IMR-90 (cell line): ENCODE measurements at regions not wholly inside any gene's neighbourhood (a gene's known extent, or its start where the extent isn't known, plus 50 kb on each side); places are given as distances from the start of the nearest gene placed in this dataset.

Experiments
- ATAC-seq: fragments of 200-7000 bp; cut with Tn5 transposase; 2 replicates; pipeline ENCODE4 v1.9.1; 2020; ENCODE audit warnings: low read depth, mild to moderate bottlenecking, moderate library complexity
- BruUV-seq: library from RNA; stranded (reverse); fragments of 400-500 nt; replicated peaks from 2 replicates; lab custom pipeline; 2021; lab: Mats Ljungman, UMichigan
- CTCF ChIA-PET: fragments of 300-600 bp; formaldehyde crosslinking; extraction: SDS; loops from one replicate; lab custom pipeline; 2021; ENCODE audit warnings: antibody characterized with exemption; lab: Yijun Ruan, JAX
- POLR2A ChIA-PET: fragments of 300-600 bp; sonication (Branson Sonifier 250); formaldehyde crosslinking; loops from one replicate; lab custom pipeline; 2022; ENCODE audit warnings: antibody characterized with exemption; ENCODE audit not compliant: unreplicated experiment; lab: Charles Lee
- DNase-seq: peaks from one replicate; pipeline ENCODE4 v3.0.0; 2013
- H2AFZ ChIP-seq: replicated peaks from 2 replicates; pipeline ENCODE3; 2013; ENCODE audit warnings: low read length, mild to moderate bottlenecking; ENCODE audit not compliant: poor library complexity
- H2AK5ac ChIP-seq: 2 replicates; pipeline ENCODE4 v1.6.1; 2013; ENCODE audit warnings: low read depth, low read length, inconsistent platforms
- H2AK9ac ChIP-seq: replicated peaks from 2 replicates; pipeline ENCODE3; 2013; ENCODE audit warnings: mild to moderate bottlenecking, low read depth, low read length, moderate library complexity; ENCODE audit not compliant: poor library complexity
- H2BK120ac ChIP-seq: 2 replicates; pipeline ENCODE4 v1.6.1; 2013; ENCODE audit warnings: low read depth, low read length, inconsistent platforms
- H2BK15ac ChIP-seq: 3 replicates; pipeline ENCODE4 v1.6.1; 2013; ENCODE audit warnings: low read depth, low read length, inconsistent platforms
- H2BK20ac ChIP-seq: 2 replicates; pipeline ENCODE4 v1.6.1; 2013; ENCODE audit warnings: low read depth, mild to moderate bottlenecking, inconsistent platforms, low read length, moderate library complexity
- H2BK5ac ChIP-seq: 2 replicates; pipeline ENCODE4 v1.6.1; 2013; ENCODE audit warnings: mild to moderate bottlenecking, low read depth, low read length, inconsistent platforms; ENCODE audit not compliant: poor library complexity, severe bottlenecking
- H3K14ac ChIP-seq: replicated peaks from 2 replicates; pipeline ENCODE4 v1.6.1; 2013; ENCODE audit warnings: low read depth, low read length, inconsistent platforms
- H3K18ac ChIP-seq: 2 replicates; pipeline ENCODE4 v1.6.1; 2013; ENCODE audit warnings: low read depth, low read length, control low read depth
- H3K23ac ChIP-seq: 2 replicates; pipeline ENCODE4 v1.6.1; 2013; ENCODE audit warnings: low read depth, low read length, inconsistent platforms
- H3K27ac ChIP-seq: 2 replicates; pipeline ENCODE4 v1.5.1; 2013; ENCODE audit warnings: mild to moderate bottlenecking, control low read depth, low read length; ENCODE audit not compliant: insufficient read depth
- H3K27me3 ChIP-seq: 2 replicates; pipeline ENCODE4 v1.6.1; 2013; ENCODE audit warnings: low read length; ENCODE audit not compliant: control insufficient read depth, insufficient read depth
- H3K36me3 ChIP-seq: 2 replicates; pipeline ENCODE4 v1.6.1; 2013; ENCODE audit warnings: low read length, mixed read lengths; ENCODE audit not compliant: control insufficient read depth, insufficient read depth
- H3K4ac ChIP-seq: 2 replicates; pipeline ENCODE4 v1.6.1; 2013; ENCODE audit warnings: low read depth, low read length, inconsistent platforms
- H3K4me1 ChIP-seq: 2 replicates; pipeline ENCODE4 v1.6.1; 2013; ENCODE audit warnings: low read length, mixed read lengths; ENCODE audit not compliant: control insufficient read depth, insufficient read depth
- H3K4me2 ChIP-seq: 2 replicates; pipeline ENCODE4 v1.6.1; 2013; ENCODE audit warnings: low read depth, mild to moderate bottlenecking, control low read depth, low read length, moderate library complexity
- H3K4me3 ChIP-seq: 2 replicates; pipeline ENCODE4 v1.5.1; 2013; ENCODE audit warnings: low read depth, mild to moderate bottlenecking, control low read depth, low read length, moderate library complexity; ENCODE audit not compliant: insufficient read depth
- H3K56ac ChIP-seq: 2 replicates; pipeline ENCODE4 v1.6.1; 2013; ENCODE audit warnings: low read length, inconsistent platforms; ENCODE audit not compliant: insufficient read depth; ENCODE audit errors: extremely low read depth
- H3K79me1 ChIP-seq, 2 experiments: 2 replicates each; pipeline ENCODE4 v1.6.1; 2013; ENCODE audit warnings: low read length in 2 of 2, inconsistent platforms in 1 of 2, low read depth in 1 of 2
- H3K9ac ChIP-seq: 2 replicates; pipeline ENCODE4 v1.6.1; 2013; ENCODE audit warnings: low read depth, low read length, control low read depth
- H3K9me1 ChIP-seq: 2 replicates; pipeline ENCODE4 v1.6.1; 2013; ENCODE audit warnings: low read length, inconsistent platforms; ENCODE audit not compliant: insufficient read depth
- H3K9me3 ChIP-seq: 2 replicates; pipeline ENCODE4 v1.6.1; 2013; ENCODE audit warnings: low read length; ENCODE audit not compliant: control insufficient read depth, insufficient read depth
- H4K20me1 ChIP-seq: 2 replicates; pipeline ENCODE4 v1.6.1; 2013; ENCODE audit warnings: low read length, inconsistent platforms; ENCODE audit not compliant: insufficient read depth
- H4K5ac ChIP-seq: 2 replicates; pipeline ENCODE4 v1.6.1; 2013; ENCODE audit warnings: mild to moderate bottlenecking, low read depth, low read length, control low read depth
- H4K8ac ChIP-seq, 2 experiments: 2 replicates each; pipeline ENCODE4 v1.6.1; 2013; ENCODE audit warnings: low read depth in 2 of 2, low read length in 2 of 2, control low read depth in 1 of 2, inconsistent platforms in 1 of 2
- H4K91ac ChIP-seq: 2 replicates; pipeline ENCODE4 v1.6.1; 2013; ENCODE audit warnings: low read depth, low read length, inconsistent platforms; ENCODE audit not compliant: insufficient read depth
- CEBPB ChIP-seq: IDR thresholded peaks from 2 replicates; pipeline ENCODE4 v1.6.1; 2012; ENCODE audit warnings: low read depth, low read length, improper control_type of control experiment
- CHD1 ChIP-seq: IDR thresholded peaks from 2 replicates; pipeline ENCODE4 v1.6.1; 2012; ENCODE audit warnings: low read depth, low read length, improper control_type of control experiment
- MAFK ChIP-seq: IDR thresholded peaks from 2 replicates; pipeline ENCODE4 v1.6.1; 2012; ENCODE audit warnings: low read depth, low read length, improper control_type of control experiment
- NFE2L2 ChIP-seq: fragments of 150-350 bp; IDR thresholded peaks from 2 replicates; pipeline ENCODE4 v1.6.1; 2016; ENCODE audit warnings: low read depth, mild to moderate bottlenecking, low read length
- WGBS, 2 experiments: methylation state at CpG; one replicate each; pipeline versions ENCODE4 v1.1.5 to v1.1.7; 2013; ENCODE audit warnings: missing lambda C conversion rate in 2 of 2; ENCODE audit not compliant: insufficient read length in 1 of 2; ENCODE audit errors: extremely low coverage in 2 of 2; 5-methylcytosine and 5-hydroxymethylcytosine counted together
- dilution Hi-C: fragments of 300-500 bp; cut with HindIII; formaldehyde crosslinking; loops from one replicate; pipeline ENCODE4 v1.14.3; 2018; ENCODE audit warnings: low sequenced_read_pairs; ENCODE audit not compliant: unreplicated experiment
- in situ Hi-C: fragments of 300-500 bp; cut with MboI; formaldehyde crosslinking; loops from 3 replicates; pipeline ENCODE4 v1.14.3; 2019; ENCODE audit warnings: low sequenced_read_pairs, inconsistent platforms, mixed read lengths
- intact Hi-C: fragments of 100-400 bp; cut with micrococcal nuclease; formaldehyde crosslinking; loops from 2 replicates; pipeline ENCODE4 v1.10.0; 2022
- TF ChIP-seq, protein P1 (sequence below): conservative IDR thresholded peaks from 2 replicates; pipeline ENCODE4 v1.5.1; 2012; ENCODE audit warnings: mild to moderate bottlenecking, low read depth, low read length, improper control_type of control experiment

DNA sequence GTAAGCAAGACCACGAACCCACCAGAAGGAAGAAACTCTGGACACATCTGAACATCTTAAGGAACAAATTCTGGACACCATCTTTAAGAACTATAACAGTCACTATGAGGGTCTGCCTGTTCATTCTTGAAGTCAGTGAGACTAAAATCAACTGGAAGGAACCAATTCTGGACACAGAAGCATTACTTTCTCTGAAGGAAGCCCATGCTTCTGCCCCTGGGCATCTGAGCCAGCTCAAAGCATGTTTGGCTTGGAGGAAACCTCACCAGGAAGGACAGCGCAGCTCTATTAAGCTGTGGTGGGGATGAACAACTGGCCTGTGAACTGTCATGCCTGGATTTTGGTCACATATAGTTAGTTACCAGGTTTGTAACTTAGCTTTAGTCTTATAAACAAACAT, 132.4 kb upstream of the GDF10 start:
- Histone ChIP-seq H4K91ac (peak overlapping the region; percentile 85), H3K9me1 (peaks cover 18% of the 10 kb centered on the region), H4K5ac (peak overlapping the region; percentile 89), H2BK5ac (peak overlapping the region; percentile 97), H3K79me1 (peaks cover 0 to 10% of the 10 kb centered on the region in 2 experiments; a peak in 2 of 4 replicates), H3K27ac (peak overlapping the region; percentile 93), H2AFZ (peak overlapping the region; percentile 78), H2BK15ac (peak overlapping the region; percentile 95), H3K14ac (peak overlapping the region; percentile 97), H3K18ac (peak overlapping the region; percentile 97), H3K27me3 (no peaks in the 10 kb centered on the region), H3K9me3 (no peaks in the 10 kb centered on the region), H3K36me3 (no peaks in the 10 kb centered on the region), H3K56ac (peak overlapping the region; percentile 74), H2BK120ac (peak overlapping the region; percentile 86), H2BK20ac (peak overlapping the region; percentile 48), H3K4ac (peak overlapping the region; percentile 77), H3K4me1 (peaks cover 30% of the 10 kb centered on the region), H4K20me1 (no peaks in the 10 kb centered on the region), H4K8ac (peak overlapping the region; percentile 45 to 86), H2AK9ac (no peak overlapping the region), H3K4me3 (peak overlapping the region; percentile 22; the same call in 1 of the 2 replicates), H2AK5ac (peak overlapping the region; percentile 80), H3K4me2 (peak overlapping the region; percentile 93), H3K9ac (peak overlapping the region; percentile 67), H3K23ac (peak overlapping the region; percentile 60)
- no TSS peak for BruUV-seq
- TF ChIP-seq CHD1 (no peak), MAFK (no peak), CEBPB (no peak), NFE2L2 (no peak)
- TF ChIP-seq, protein P1, sequence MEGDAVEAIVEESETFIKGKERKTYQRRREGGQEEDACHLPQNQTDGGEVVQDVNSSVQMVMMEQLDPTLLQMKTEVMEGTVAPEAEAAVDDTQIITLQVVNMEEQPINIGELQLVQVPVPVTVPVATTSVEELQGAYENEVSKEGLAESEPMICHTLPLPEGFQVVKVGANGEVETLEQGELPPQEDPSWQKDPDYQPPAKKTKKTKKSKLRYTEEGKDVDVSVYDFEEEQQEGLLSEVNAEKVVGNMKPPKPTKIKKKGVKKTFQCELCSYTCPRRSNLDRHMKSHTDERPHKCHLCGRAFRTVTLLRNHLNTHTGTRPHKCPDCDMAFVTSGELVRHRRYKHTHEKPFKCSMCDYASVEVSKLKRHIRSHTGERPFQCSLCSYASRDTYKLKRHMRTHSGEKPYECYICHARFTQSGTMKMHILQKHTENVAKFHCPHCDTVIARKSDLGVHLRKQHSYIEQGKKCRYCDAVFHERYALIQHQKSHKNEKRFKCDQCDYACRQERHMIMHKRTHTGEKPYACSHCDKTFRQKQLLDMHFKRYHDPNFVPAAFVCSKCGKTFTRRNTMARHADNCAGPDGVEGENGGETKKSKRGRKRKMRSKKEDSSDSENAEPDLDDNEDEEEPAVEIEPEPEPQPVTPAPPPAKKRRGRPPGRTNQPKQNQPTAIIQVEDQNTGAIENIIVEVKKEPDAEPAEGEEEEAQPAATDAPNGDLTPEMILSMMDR, result no peak
- DNase-seq, result no peak
- dilution Hi-C loops, result no loop called here
- ChIA-PET POLR2A (interaction anchor here (0.5 kb wide), 1 partner anchor 10 kb away, joined by 3 read pairs; no protein-coding TSS in a partner anchor), CTCF (interaction anchor here (0.8 to 1.3 kb wide), 2 partner anchors 15 to 120 kb away, joined by 3 read pairs; no protein-coding TSS in a partner anchor)
- intact Hi-C loops, result loop anchor here (2.0 kb wide), 1 partner anchor 31 kb away; no protein-coding TSS in a partner anchor
- ATAC-seq, result peak; percentile 15
- no CpG with 5 or more reads among the region's 2 CpGs for WGBS, 2 experiments
- in situ Hi-C loops, result no loop called here
